ENCODE measurements at regions not wholly inside any gene's neighbourhood (a gene's known extent, or its start where the extent isn't known, plus 50 kb on each side); places are given as distances from the start of the nearest gene placed in this dataset.

DNA sequence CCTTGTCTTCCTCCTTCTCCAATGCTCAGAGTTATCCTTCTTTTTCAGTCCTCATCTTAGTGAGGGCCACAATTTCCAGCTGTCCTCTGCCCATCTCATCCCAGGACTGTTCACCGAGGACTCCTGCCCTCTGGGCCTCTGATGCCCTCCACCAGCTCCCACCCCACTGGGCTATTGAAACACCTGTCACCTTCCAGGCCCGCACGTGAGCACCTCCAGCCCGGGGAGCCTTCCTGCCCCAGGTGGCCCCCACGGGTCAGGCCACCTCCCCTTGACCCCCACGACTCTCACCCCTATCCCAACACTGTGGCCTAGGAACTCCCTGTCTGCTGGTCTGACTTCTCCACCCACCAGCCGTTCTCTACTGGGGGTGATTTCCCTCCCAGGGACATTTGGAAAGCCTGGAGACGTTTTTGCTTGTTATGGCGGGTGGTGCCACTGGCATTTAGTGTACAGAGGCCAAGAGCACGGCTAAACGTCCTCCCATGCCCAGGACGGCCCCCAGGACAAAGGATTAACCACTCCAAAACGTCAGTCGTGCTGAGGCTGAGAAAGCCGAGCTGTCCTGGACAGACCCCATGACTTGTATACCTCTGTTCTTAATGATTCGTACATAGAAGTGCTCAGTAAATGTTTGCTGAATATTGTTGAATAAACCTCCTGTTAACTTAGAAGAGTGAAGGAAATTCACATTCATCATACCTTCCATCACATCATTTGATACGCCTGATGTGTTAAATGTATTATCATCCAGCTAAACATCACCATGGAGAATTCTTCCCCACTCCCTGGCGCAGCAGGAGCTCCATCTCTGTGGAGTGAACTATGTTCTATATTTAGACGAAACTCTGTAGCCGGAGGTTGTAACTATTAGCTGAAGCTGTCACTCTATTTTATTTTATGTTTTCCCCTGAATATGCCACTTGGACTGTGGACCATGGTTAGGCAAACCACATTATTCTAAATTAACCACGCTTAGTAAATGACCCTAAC, 270.1 kb upstream of the SHH start:
- Histone ChIP-seq H3K27me3 (ENCODE audit: insufficient read depth, low read depth, severe bottlenecking) (peaks cover 89% of the 10 kb centered on the region), H3K27ac (no peak overlapping the region), H3K4me3 (ENCODE audit: low read depth, low read length) (no peak overlapping the region), H3K36me3 (no peaks in the 10 kb centered on the region), H3K9me3 (ENCODE audit: severe bottlenecking) (peaks cover 4% of the 10 kb centered on the region)
- TF ChIP-seq, protein P1, sequence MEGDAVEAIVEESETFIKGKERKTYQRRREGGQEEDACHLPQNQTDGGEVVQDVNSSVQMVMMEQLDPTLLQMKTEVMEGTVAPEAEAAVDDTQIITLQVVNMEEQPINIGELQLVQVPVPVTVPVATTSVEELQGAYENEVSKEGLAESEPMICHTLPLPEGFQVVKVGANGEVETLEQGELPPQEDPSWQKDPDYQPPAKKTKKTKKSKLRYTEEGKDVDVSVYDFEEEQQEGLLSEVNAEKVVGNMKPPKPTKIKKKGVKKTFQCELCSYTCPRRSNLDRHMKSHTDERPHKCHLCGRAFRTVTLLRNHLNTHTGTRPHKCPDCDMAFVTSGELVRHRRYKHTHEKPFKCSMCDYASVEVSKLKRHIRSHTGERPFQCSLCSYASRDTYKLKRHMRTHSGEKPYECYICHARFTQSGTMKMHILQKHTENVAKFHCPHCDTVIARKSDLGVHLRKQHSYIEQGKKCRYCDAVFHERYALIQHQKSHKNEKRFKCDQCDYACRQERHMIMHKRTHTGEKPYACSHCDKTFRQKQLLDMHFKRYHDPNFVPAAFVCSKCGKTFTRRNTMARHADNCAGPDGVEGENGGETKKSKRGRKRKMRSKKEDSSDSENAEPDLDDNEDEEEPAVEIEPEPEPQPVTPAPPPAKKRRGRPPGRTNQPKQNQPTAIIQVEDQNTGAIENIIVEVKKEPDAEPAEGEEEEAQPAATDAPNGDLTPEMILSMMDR (IDR thresholded peaks at IDR 0.05; ENCODE audit: low read depth, low read length): no peak
- DNase-seq: no peak

DNA sequence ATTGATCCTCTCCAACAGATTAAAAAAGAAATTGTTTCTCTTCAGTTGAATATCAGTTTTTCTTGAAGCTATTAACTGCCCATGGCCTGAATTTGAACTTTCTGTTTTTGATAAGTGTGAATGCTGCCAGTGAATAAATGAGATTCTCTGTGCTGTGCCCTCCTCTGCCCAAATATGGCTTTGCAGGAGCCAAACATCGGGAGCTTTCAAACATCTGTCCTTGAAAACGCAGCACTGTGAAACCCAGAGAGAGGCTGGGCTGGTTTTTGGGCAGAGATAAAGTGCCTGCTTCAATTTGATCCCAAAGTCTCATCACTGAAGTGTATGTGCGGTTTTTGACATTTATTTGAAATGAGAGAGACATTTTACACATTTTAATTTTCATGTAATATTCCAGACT, 268.3 kb upstream of the SHH start:
- Histone ChIP-seq H3K9me3 (ENCODE audit: severe bottlenecking) (peaks cover 4% of the 10 kb centered on the region), H3K36me3 (no peaks in the 10 kb centered on the region), H3K27me3 (ENCODE audit: insufficient read depth, low read depth, severe bottlenecking) (peaks cover 89% of the 10 kb centered on the region), H3K27ac (no peak overlapping the region), H3K4me3 (ENCODE audit: low read depth, low read length) (no peak overlapping the region)
- no peak for DNase-seq
- TF ChIP-seq, protein P1 (IDR thresholded peaks at IDR 0.05; ENCODE audit: low read depth, low read length): no peak

DNA sequence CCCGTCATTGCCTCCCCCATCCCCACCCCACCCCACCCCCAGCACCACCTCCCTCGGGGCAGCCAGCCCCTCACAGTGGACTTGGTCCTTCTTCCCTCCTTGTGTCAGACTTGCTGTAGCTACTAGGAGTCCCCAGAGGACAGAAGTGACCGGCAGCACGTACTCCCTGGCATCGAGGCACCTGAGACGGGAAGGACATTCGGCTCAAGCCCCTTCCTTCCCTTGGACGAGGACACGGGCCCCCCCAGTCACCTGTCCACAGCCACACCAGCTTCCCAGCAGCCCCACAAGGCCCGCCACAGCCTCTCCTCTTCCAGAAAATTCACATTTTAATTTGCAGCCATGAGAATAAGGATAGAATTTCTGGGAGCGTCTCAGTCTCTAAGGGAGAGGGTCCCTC, 267.8 kb upstream of the SHH start:
- no peak for DNase-seq
- peaks cover 89% of the 10 kb centered on the region for H3K27me3 ChIP-seq (ENCODE audit: insufficient read depth, low read depth, severe bottlenecking)
- TF ChIP-seq, protein P1 (IDR thresholded peaks at IDR 0.05; ENCODE audit: low read depth, low read length): no peak
- H3K27ac ChIP-seq: no peak overlapping the region
- peaks cover 4% of the 10 kb centered on the region for H3K9me3 ChIP-seq (ENCODE audit: severe bottlenecking)
- H3K4me3 ChIP-seq (ENCODE audit: low read depth, low read length): no peak overlapping the region
- no peaks in the 10 kb centered on the region for H3K36me3 ChIP-seq

DNA sequence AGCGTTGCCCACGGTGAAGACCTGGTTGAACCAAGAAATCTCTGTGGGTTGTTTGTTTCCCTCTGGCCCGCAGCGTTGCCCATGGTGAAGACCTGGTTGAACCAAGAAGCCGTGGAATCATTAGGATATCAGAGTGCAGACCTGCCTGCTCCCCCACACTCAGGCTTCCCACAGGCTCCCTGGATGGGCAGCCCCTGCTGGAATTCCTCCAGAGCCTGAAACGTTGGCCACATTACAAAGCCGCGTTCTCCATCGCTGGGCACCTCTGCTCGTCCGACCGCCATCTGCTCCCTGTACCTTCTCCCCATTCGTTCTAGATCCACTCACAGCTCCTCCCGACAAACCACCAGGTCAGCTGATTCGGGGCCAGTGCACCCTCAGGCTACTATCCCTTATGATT, 266.9 kb upstream of the SHH start:
- no peak for DNase-seq

DNA sequence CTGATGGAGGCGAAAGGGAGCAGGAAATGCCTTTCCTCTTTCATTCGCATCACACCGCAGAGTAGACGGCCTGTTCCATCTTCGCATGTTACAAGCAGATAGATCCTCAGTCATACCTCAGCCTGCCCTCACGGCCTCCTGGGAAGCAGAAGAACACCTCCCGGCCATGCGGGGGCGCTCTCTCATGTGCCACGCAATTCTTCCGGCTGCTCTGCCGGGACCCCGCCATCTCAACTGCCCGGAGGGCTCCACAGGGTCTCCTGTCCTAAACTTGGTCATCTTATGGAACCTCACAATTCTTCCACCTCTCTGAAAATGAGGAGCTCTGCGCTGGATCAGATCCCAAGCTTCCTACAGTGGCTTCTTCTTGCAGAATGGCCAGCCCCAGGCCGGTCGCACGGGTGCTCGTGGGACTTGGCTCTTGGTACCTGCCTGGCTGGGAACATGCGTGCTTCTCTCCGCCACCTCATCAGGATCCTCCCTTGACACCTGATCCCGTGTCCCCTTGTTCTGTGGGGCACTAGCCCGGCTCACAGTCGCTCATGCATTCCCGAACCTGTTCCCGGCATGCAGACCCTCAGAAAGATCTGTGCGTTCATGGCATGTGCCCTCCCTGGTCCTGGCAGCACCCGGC, 262.8 kb upstream of the SHH start:
- H3K27ac ChIP-seq: no peak overlapping the region
- DNase-seq: no peak
- H3K9me3 ChIP-seq (ENCODE audit: severe bottlenecking): no peaks in the 10 kb centered on the region
- TF ChIP-seq, protein P1 (IDR thresholded peaks at IDR 0.05; ENCODE audit: low read depth, low read length): peak; percentile 24
- no peaks in the 10 kb centered on the region for H3K36me3 ChIP-seq
- no peak overlapping the region for H3K4me3 ChIP-seq (ENCODE audit: low read depth, low read length)
- peaks cover 89% of the 10 kb centered on the region for H3K27me3 ChIP-seq (ENCODE audit: insufficient read depth, low read depth, severe bottlenecking)

More for the DNA sequence above, 266.9 kb upstream of the SHH start:
- TF ChIP-seq, protein P1 (IDR thresholded peaks at IDR 0.05; ENCODE audit: low read depth, low read length): no peak
- peaks cover 4% of the 10 kb centered on the region for H3K9me3 ChIP-seq (ENCODE audit: severe bottlenecking)
- no peak overlapping the region for H3K27ac ChIP-seq
- H3K4me3 ChIP-seq (ENCODE audit: low read depth, low read length): no peak overlapping the region
- no peaks in the 10 kb centered on the region for H3K36me3 ChIP-seq
- peaks cover 89% of the 10 kb centered on the region for H3K27me3 ChIP-seq (ENCODE audit: insufficient read depth, low read depth, severe bottlenecking)
